Mucosa of descending colon (tissue), 3 donors: ENCODE measurements at regions not wholly inside any gene's neighbourhood (a gene's known extent, or its start where the extent isn't known, plus 50 kb on each side); places are given as distances from the start of the nearest gene placed in this dataset.

Experiments
- ATAC-seq: fragments of 200-7000 bp; cut with Tn5 transposase; one replicate; pipeline ENCODE4 v1.9.1; 2020; ENCODE audit warnings: mild to moderate bottlenecking, moderate library complexity
- DNase-seq, 3 donors: peaks; one replicate each; pipeline ENCODE4 v3.0.0-alpha.2; 2020
- H3K36me3 ChIP-seq: fragments of 200-600 bp; one replicate; pipeline ENCODE4 v1.8.0; 2021; ENCODE audit warnings: low read depth, mild to moderate bottlenecking
- H3K4me1 ChIP-seq: fragments of 200-600 bp; one replicate; pipeline ENCODE4 v1.8.0; 2021; ENCODE audit warnings: low read depth, mild to moderate bottlenecking
- H3K4me3 ChIP-seq: fragments of 200-600 bp; one replicate; pipeline ENCODE4 v1.8.0; 2021; ENCODE audit warnings: mild to moderate bottlenecking
- H3K9me3 ChIP-seq: fragments of 200-600 bp; one replicate; pipeline ENCODE4 v1.8.0; 2021; ENCODE audit warnings: mild to moderate bottlenecking
- CTCF ChIP-seq: fragments of 200-600 bp; IDR thresholded peaks from one replicate; pipeline ENCODE4 v1.8.0; 2022; ENCODE audit warnings: antibody characterized with exemption, mild to moderate bottlenecking
- intact Hi-C, 2 donors: fragments of 100-400 bp; cut with DNase I in 1 of 2; cut with micrococcal nuclease in 1 of 2; formaldehyde crosslinking; loops; one replicate each; pipeline versions ENCODE4 v1.11.0 to v1.11.1; 2022; cut with DNase I, micrococcal nuclease
- donor health status: DM: no; HTN: no; CAD: no; lungs with moderate emphysema.
- donor health status: DM: no; HTN: no; CAD: no.
- donor health status: DM: no; HTN: yes; CAD: no.

- H3K4me3 ChIP-seq = no peak overlapping the region
- DNase-seq (no peak), ATAC-seq (no peak)
- no peaks in the 10 kb centered on the region for H3K36me3 ChIP-seq
- TF ChIP-seq CTCF = no peak
- H3K9me3 ChIP-seq = no peaks in the 10 kb centered on the region
- intact Hi-C loops = no loop called here
- H3K4me1 ChIP-seq = no peaks in the 10 kb centered on the region
Observed at GRCh38 chrX:134711135-134711921, 53.1 kb upstream of the PLAC1 start.
